HG03575 (cell line): ENCODE measurements at regions not wholly inside any gene's neighbourhood (a gene's known extent, or its start where the extent isn't known, plus 50 kb on each side); places are given as distances from the start of the nearest gene placed in this dataset.
"Not testable (repeated sequence)": the region's sequence is repeated elsewhere in the genome, so short reads cannot be mapped to it uniquely, and the experiment has no call there.

Source experiments
- ATAC-seq: cut with Tn5 transposase; IDR thresholded peaks from one replicate; pipeline ENCODE4 v1.9.1; 2021; ENCODE audit not compliant: unreplicated experiment, insufficient number of reproducible peaks, low FRiP score; ENCODE audit errors: extremely low read depth

GRCh38 chr2:87252046-87252445, 230.4 kb upstream of the PLGLB1 start:
- ATAC-seq = not testable (repeated sequence)

GRCh38 chr2:87254562-87254961, 232.9 kb upstream of the PLGLB1 start:
- ATAC-seq = not testable (repeated sequence)

GRCh38 chr2:87255410-87255809, 233.8 kb upstream of the PLGLB1 start:
- ATAC-seq = not testable (repeated sequence)

GRCh38 chr2:87258887-87259286, 237.2 kb upstream of the PLGLB1 start:
- ATAC-seq = not testable (repeated sequence)

GRCh38 chr2:87262184-87262702, 240.6 kb upstream of the PLGLB1 start:
- not testable (repeated sequence) for ATAC-seq

GRCh38 chr2:87263868-87264518, 242.3 kb upstream of the PLGLB1 start:
- not testable (repeated sequence) for ATAC-seq

- not testable (repeated sequence) for ATAC-seq
Measured at GRCh38 chr2:87275192-87275591, 253.5 kb upstream of the PLGLB1 start.

GRCh38 chr2:87275974-87276629, 254.5 kb upstream of the PLGLB1 start:
- not testable (repeated sequence) for ATAC-seq

GRCh38 chr2:87276673-87277072, 255.0 kb upstream of the PLGLB1 start:
- ATAC-seq = not testable (repeated sequence)

GRCh38 chr2:87277734-87278133, 256.1 kb upstream of the PLGLB1 start:
- ATAC-seq = not testable (repeated sequence)

GRCh38 chr2:87280596-87281355, 259.1 kb upstream of the PLGLB1 start:
- ATAC-seq = not testable (repeated sequence)

- not testable (repeated sequence) for ATAC-seq
Measured at GRCh38 chr2:87283735-87284470, 262.3 kb upstream of the PLGLB1 start.

GRCh38 chr2:87284471-87284772, 262.8 kb upstream of the PLGLB1 start:
- not testable (repeated sequence) for ATAC-seq

- not testable (repeated sequence) for ATAC-seq
Measured at GRCh38 chr2:87285139-87285538, 263.5 kb upstream of the PLGLB1 start.

GRCh38 chr2:87290566-87291307, 269.1 kb upstream of the PLGLB1 start:
- ATAC-seq = not testable (repeated sequence)

GRCh38 chr2:87291400-87292200, 270.0 kb upstream of the PLGLB1 start:
- not testable (repeated sequence) for ATAC-seq

- ATAC-seq = not testable (repeated sequence)
Measured at GRCh38 chr2:87293931-87294594, 272.4 kb upstream of the PLGLB1 start.
